ENCODE measurements at regions not wholly inside any gene's neighbourhood (a gene's known extent, or its start where the extent isn't known, plus 50 kb on each side); places are given as distances from the start of the nearest gene placed in this dataset.

- H3K36me3 ChIP-seq (ENCODE audit: control insufficient read depth, low read length): no peaks in the 10 kb centered on the region
- TF ChIP-seq EZH2phosphoT487 (IDR thresholded peaks at IDR 0.05; ENCODE audit: borderline replicate concordance, low read length) (no peak), CTCF (IDR thresholded peaks at IDR 0.05; ENCODE audit: low read depth, low read length, poor library complexity, severe bottlenecking) (no peak)
- H3K4me3 ChIP-seq (ENCODE audit: low read length): no peak overlapping the region
- no peaks in the 10 kb centered on the region for H4K20me1 ChIP-seq (ENCODE audit: control insufficient read depth, insufficient read depth, low read depth, low read length)
- H3K9me2 ChIP-seq (replicated peaks; ENCODE audit: control insufficient read depth, low read length): no peaks in the 10 kb centered on the region
- no peak overlapping the region for H3K4me2 ChIP-seq (ENCODE audit: low read length)
- H3K9me3 ChIP-seq (ENCODE audit: control insufficient read depth, insufficient read depth, low read length): peaks cover 4% of the 10 kb centered on the region; the same call in 1 of the 2 replicates
- H3K4me1 ChIP-seq (ENCODE audit: control insufficient read depth, low read length): no peaks in the 10 kb centered on the region
- H3K27ac ChIP-seq (ENCODE audit: low read depth, low read length): no peak overlapping the region
- no peaks in the 10 kb centered on the region for H3K79me2 ChIP-seq (ENCODE audit: control insufficient read depth, low read length)
- no peaks in the 10 kb centered on the region for H3K27me3 ChIP-seq (ENCODE audit: control insufficient read depth, low read length)
- no peaks in the 10 kb centered on the region for H3F3A ChIP-seq (ENCODE audit: control insufficient read depth, insufficient read depth)
These were observed 379.0 kb upstream of the RASGEF1B start for GRCh38 chr4:81850701-81851100.

DNA sequence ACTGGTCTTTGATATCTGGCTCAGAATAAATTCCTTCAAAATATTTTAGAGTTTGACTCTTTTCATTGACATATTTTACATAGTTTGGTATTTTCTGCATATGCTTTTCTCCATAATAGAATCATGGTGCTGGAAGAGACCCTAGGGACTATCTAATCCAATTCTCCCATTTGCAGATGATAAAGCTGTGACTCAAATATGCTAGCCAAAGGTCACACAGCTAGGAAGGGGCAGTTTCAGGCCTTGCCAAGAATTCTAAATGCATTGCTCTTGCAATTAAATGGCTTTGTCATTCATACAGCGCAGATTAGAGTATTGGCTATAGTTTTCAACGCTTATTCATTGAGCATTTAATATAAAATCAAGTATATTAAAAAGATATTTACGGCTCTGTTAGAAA is 374.1 kb upstream of the RASGEF1B start:
- Histone ChIP-seq H3K27me3 (ENCODE audit: control insufficient read depth, low read length) (no peaks in the 10 kb centered on the region), H3K4me1 (ENCODE audit: control insufficient read depth, low read length) (no peaks in the 10 kb centered on the region), H3K79me2 (ENCODE audit: control insufficient read depth, low read length) (no peaks in the 10 kb centered on the region), H3K4me3 (ENCODE audit: low read length) (no peak overlapping the region), H3F3A (ENCODE audit: control insufficient read depth, insufficient read depth) (no peaks in the 10 kb centered on the region), H3K36me3 (ENCODE audit: control insufficient read depth, low read length) (no peaks in the 10 kb centered on the region), H4K20me1 (ENCODE audit: control insufficient read depth, insufficient read depth, low read depth, low read length) (no peaks in the 10 kb centered on the region), H3K27ac (ENCODE audit: low read depth, low read length) (no peak overlapping the region), H3K9me2 (replicated peaks; ENCODE audit: control insufficient read depth, low read length) (no peaks in the 10 kb centered on the region), H3K4me2 (ENCODE audit: low read length) (no peak overlapping the region), H3K9me3 (ENCODE audit: control insufficient read depth, insufficient read depth, low read length) (no peaks in the 10 kb centered on the region)
- TF ChIP-seq CTCF (IDR thresholded peaks at IDR 0.05; ENCODE audit: low read depth, low read length, poor library complexity, severe bottlenecking) (no peak), EZH2phosphoT487 (IDR thresholded peaks at IDR 0.05; ENCODE audit: borderline replicate concordance, low read length) (no peak)

GRCh38 chr4:81845273-81845672 is 373.6 kb upstream of the RASGEF1B start:
- H3K27ac ChIP-seq (ENCODE audit: low read depth, low read length): no peak overlapping the region
- no peaks in the 10 kb centered on the region for H4K20me1 ChIP-seq (ENCODE audit: control insufficient read depth, insufficient read depth, low read depth, low read length)
- no peaks in the 10 kb centered on the region for H3K4me1 ChIP-seq (ENCODE audit: control insufficient read depth, low read length)
- H3K9me2 ChIP-seq (replicated peaks; ENCODE audit: control insufficient read depth, low read length): no peaks in the 10 kb centered on the region
- H3K9me3 ChIP-seq (ENCODE audit: control insufficient read depth, insufficient read depth, low read length): no peaks in the 10 kb centered on the region
- no peak overlapping the region for H3K4me3 ChIP-seq (ENCODE audit: low read length)
- H3K27me3 ChIP-seq (ENCODE audit: control insufficient read depth, low read length): no peaks in the 10 kb centered on the region
- no peak overlapping the region for H3K4me2 ChIP-seq (ENCODE audit: low read length)
- H3K36me3 ChIP-seq (ENCODE audit: control insufficient read depth, low read length): no peaks in the 10 kb centered on the region
- H3K79me2 ChIP-seq (ENCODE audit: control insufficient read depth, low read length): no peaks in the 10 kb centered on the region
- no peaks in the 10 kb centered on the region for H3F3A ChIP-seq (ENCODE audit: control insufficient read depth, insufficient read depth)
- TF ChIP-seq CTCF (IDR thresholded peaks at IDR 0.05; ENCODE audit: low read depth, low read length, poor library complexity, severe bottlenecking) (no peak), EZH2phosphoT487 (IDR thresholded peaks at IDR 0.05; ENCODE audit: borderline replicate concordance, low read length) (no peak)

DNA sequence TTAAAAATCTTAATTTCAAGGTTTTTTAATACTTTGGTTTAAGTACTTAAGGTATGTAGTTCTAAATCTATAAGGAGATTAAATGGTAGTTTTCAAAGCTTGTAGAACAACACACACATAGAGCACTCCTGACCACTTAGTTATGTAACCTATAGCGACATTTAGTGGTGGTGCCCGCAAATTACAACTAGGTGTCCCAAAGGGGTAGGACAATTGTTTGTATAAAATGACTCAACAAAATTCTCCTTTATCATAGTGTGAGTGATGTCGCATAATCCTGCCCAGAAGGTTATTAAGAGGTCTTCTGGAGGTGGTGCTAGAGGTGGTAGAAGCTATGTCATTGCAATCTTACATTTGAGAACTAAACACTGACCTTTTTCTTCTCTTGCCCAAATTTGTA is 373.0 kb upstream of the RASGEF1B start:
- Histone ChIP-seq H3K4me1 (ENCODE audit: control insufficient read depth, low read length) (no peaks in the 10 kb centered on the region), H3F3A (ENCODE audit: control insufficient read depth, insufficient read depth) (no peaks in the 10 kb centered on the region), H3K4me3 (ENCODE audit: low read length) (no peak overlapping the region), H3K4me2 (ENCODE audit: low read length) (no peak overlapping the region), H3K27ac (ENCODE audit: low read depth, low read length) (no peak overlapping the region), H3K9me2 (replicated peaks; ENCODE audit: control insufficient read depth, low read length) (no peaks in the 10 kb centered on the region), H4K20me1 (ENCODE audit: control insufficient read depth, insufficient read depth, low read depth, low read length) (no peaks in the 10 kb centered on the region), H3K9me3 (ENCODE audit: control insufficient read depth, insufficient read depth, low read length) (no peaks in the 10 kb centered on the region), H3K79me2 (ENCODE audit: control insufficient read depth, low read length) (no peaks in the 10 kb centered on the region), H3K36me3 (ENCODE audit: control insufficient read depth, low read length) (no peaks in the 10 kb centered on the region), H3K27me3 (ENCODE audit: control insufficient read depth, low read length) (no peaks in the 10 kb centered on the region)
- TF ChIP-seq EZH2phosphoT487 (IDR thresholded peaks at IDR 0.05; ENCODE audit: borderline replicate concordance, low read length) (no peak), CTCF (IDR thresholded peaks at IDR 0.05; ENCODE audit: low read depth, low read length, poor library complexity, severe bottlenecking) (peak; percentile 80)

All from DOHH2 (cell line).